ENCODE measurements at regions not wholly inside any gene's neighbourhood (a gene's known extent, or its start where the extent isn't known, plus 50 kb on each side); places are given as distances from the start of the nearest gene placed in this dataset.

DNA sequence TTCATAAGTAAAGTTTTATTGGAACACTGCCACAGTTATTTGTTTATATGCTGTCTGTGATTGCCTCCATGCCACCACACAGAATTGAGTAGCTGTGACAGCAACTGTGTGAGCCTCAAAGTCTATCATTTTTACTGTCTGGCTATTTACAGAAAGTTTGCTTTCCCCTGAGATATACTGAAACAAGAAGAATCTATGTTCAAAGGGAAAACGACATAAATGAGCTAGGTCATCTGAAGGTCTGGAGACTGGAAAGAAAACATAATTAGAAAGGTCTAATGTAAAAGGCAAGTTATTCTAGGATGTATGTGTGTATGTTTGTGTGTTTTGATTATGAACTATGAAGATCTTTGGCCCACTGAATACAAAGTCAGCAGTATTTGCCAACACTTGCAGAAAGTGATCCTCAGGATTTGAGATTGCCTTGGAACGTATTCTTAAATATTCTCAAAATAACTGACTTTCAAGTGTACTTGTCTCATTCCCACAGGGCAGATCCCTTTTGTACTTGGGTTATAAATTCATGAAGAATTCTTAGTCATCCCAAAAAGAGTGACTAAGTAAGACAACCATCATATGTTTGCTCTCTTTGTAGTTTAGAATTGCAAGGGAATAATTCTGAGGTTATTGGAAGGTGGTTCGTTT, 677.7 kb downstream of the DOK5 start:
- H2AK5ac ChIP-seq (ENCODE audit: insufficient read length, low read length), result no peak overlapping the region
- H2BK20ac ChIP-seq (ENCODE audit: low read depth, low read length, poor library complexity, severe bottlenecking), result no peak overlapping the region
- TF ChIP-seq, protein P1, sequence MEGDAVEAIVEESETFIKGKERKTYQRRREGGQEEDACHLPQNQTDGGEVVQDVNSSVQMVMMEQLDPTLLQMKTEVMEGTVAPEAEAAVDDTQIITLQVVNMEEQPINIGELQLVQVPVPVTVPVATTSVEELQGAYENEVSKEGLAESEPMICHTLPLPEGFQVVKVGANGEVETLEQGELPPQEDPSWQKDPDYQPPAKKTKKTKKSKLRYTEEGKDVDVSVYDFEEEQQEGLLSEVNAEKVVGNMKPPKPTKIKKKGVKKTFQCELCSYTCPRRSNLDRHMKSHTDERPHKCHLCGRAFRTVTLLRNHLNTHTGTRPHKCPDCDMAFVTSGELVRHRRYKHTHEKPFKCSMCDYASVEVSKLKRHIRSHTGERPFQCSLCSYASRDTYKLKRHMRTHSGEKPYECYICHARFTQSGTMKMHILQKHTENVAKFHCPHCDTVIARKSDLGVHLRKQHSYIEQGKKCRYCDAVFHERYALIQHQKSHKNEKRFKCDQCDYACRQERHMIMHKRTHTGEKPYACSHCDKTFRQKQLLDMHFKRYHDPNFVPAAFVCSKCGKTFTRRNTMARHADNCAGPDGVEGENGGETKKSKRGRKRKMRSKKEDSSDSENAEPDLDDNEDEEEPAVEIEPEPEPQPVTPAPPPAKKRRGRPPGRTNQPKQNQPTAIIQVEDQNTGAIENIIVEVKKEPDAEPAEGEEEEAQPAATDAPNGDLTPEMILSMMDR (conservative IDR thresholded peaks at IDR 0.05), result no peak
- no peak overlapping the region for H3K18ac ChIP-seq (ENCODE audit: insufficient read length, low read depth, low read length)
- no peak overlapping the region for H4K8ac ChIP-seq (replicated peaks; ENCODE audit: insufficient read length, low read depth, low read length)
- H3T11ph ChIP-seq (ENCODE audit: low read length), result no peak overlapping the region
- no peaks in the 10 kb centered on the region for H3K79me1 ChIP-seq (ENCODE audit: insufficient read depth, low read depth, low read length, poor library complexity, severe bottlenecking)
- H2BK5ac ChIP-seq (ENCODE audit: insufficient read length, low read length), result no peak overlapping the region
- no peak overlapping the region for H2BK12ac ChIP-seq (ENCODE audit: insufficient read length, low read depth, low read length)
- no peaks in the 10 kb centered on the region for H4K20me1 ChIP-seq (ENCODE audit: control insufficient read depth, insufficient read depth, insufficient read length)
- Mint-ChIP-seq H3K36me3 (ENCODE audit: insufficient read depth in 1 of 3, low read depth in 3 of 3) (peaks cover 0 to 4% (median 1%) of the 10 kb centered on the region in 3 experiments; a peak in 1 of 7 replicates), H3K9me3 (peaks cover 7 to 9% of the 10 kb centered on the region in 2 experiments; a peak in 4 of 5 replicates), H3K4me3 (no peak overlapping the region), H3K27ac (no peak overlapping the region), H3K27me3 (ENCODE audit: low read depth) (no peaks in the 10 kb centered on the region; the same call in 1 of the 2 replicates), H3K4me1 (peaks cover 9 to 11% of the 10 kb centered on the region in 2 experiments)
- H3K56ac ChIP-seq (ENCODE audit: insufficient read length, low read depth, low read length), result no peak overlapping the region
- no peak overlapping the region for H2AFZ ChIP-seq (ENCODE audit: low read length)
- no peak overlapping the region for H3K4ac ChIP-seq (ENCODE audit: low read depth, low read length)
- no peak overlapping the region for H2BK120ac ChIP-seq (ENCODE audit: low read depth, low read length, poor library complexity, severe bottlenecking)
- H3K23ac ChIP-seq (ENCODE audit: insufficient read length, low read depth, low read length), result no peak overlapping the region
- H3K4me1 ChIP-seq (ENCODE audit: insufficient read depth, low read length), result no peaks in the 10 kb centered on the region
- H3K9ac ChIP-seq (ENCODE audit: extremely low read depth, insufficient read length, low read length), result no peak overlapping the region
- no peak overlapping the region for H3K4me2 ChIP-seq (ENCODE audit: insufficient read depth, insufficient read length, low read length)
- no peak overlapping the region for H4K91ac ChIP-seq (ENCODE audit: insufficient read length, low read depth, low read length)
- no peak overlapping the region for H3K14ac ChIP-seq (ENCODE audit: insufficient read depth, low read length)
- H3K27me3 ChIP-seq (ENCODE audit: insufficient read depth, low read length), result no peaks in the 10 kb centered on the region
- H3K27ac ChIP-seq (ENCODE audit: insufficient read length, low read depth, low read length), result no peak overlapping the region
- no CpG with 5 or more reads among the region's 3 CpGs for WGBS (ENCODE audit: extremely low coverage, insufficient read length, low lambda C conversion rate)
- DNase-seq, result no peak
- no peak overlapping the region for H2BK15ac ChIP-seq (ENCODE audit: low read depth, low read length)
- no peaks in the 10 kb centered on the region for H3K23me2 ChIP-seq (ENCODE audit: insufficient read length, low read depth, low read length, poor library complexity, severe bottlenecking)
- no peak overlapping the region for H4K5ac ChIP-seq (ENCODE audit: insufficient read length, low read depth, low read length)
- H3K79me2 ChIP-seq (ENCODE audit: insufficient read depth, low read length), result no peaks in the 10 kb centered on the region
- H3K9me3 ChIP-seq (ENCODE audit: control insufficient read depth, low read depth, low read length), result no peaks in the 10 kb centered on the region

Measured in H9 (cell line).